ENCODE measurements at regions not wholly inside any gene's neighbourhood (a gene's known extent, or its start where the extent isn't known, plus 50 kb on each side); places are given as distances from the start of the nearest gene placed in this dataset.

GRCh38 chr2:126586317-126586716 lies 69.6 kb upstream of the GYPC start:
- Histone ChIP-seq H3K27me3 (ENCODE audit: low read depth) (no peaks in the 10 kb centered on the region), H3K27ac (replicated peaks) (peak overlapping the region; percentile 68), H3K9me3 (replicated peaks) (no peaks in the 10 kb centered on the region), H3K4me3 (no peak overlapping the region), H3K36me3 (no peaks in the 10 kb centered on the region), H3K4me1 (no peaks in the 10 kb centered on the region)
- DNase-seq: no peak
- intact Hi-C loops (cut with micrococcal nuclease): no loop called here
- no peak for TF ChIP-seq CTCF (IDR thresholded peaks at IDR 0.05; ENCODE audit: borderline replicate concordance)

DNA sequence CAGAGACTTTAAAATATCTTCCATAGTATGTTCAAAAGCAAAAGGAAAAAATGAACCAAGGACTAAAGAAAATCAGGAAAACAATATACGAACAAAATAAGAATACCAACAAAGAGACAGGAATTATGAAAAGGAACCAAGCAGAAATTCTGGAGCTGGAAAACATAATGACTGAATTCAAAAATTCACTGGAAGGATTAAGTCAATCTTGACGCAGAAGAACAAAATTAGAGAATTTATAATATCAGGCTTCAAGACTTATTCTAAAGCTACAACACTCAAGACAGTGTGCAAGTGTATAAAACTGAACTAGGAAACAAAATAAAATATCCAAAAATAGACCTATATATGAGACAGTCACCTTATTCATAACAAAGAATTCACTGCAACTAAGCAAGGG lies 56.9 kb upstream of the GYPC start:
- Histone ChIP-seq H3K9me3 (replicated peaks) (peaks cover 50% of the 10 kb centered on the region), H3K27me3 (ENCODE audit: low read depth) (no peaks in the 10 kb centered on the region), H3K4me1 (no peaks in the 10 kb centered on the region), H3K4me3 (no peak overlapping the region), H3K27ac (replicated peaks) (no peak overlapping the region), H3K36me3 (no peaks in the 10 kb centered on the region)
- intact Hi-C loops (cut with micrococcal nuclease): no loop called here
- no peak for TF ChIP-seq CTCF (IDR thresholded peaks at IDR 0.05; ENCODE audit: borderline replicate concordance)
- DNase-seq: no peak

DNA sequence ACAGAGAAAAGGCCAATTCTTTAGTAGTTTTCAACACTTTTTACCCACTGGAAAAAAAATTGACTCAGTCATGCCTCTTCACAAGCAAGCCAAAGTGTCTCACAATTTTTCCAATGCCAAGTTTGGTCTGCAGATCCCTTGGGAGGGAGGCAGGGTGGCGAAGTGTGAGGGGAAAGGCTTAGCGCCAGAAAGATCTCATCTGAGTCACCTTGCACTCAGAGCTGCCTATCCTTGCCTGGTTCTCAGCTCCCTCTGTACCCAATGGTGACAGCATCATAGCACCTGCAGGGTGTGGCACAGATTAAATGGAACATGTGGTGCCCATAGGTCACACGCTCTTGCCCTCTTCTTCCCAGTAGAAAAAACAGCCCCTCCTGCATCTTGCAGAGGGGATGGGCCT lies 55.2 kb upstream of the GYPC start:
- Histone ChIP-seq H3K9me3 (replicated peaks) (peaks cover 67% of the 10 kb centered on the region), H3K36me3 (no peaks in the 10 kb centered on the region), H3K4me1 (no peaks in the 10 kb centered on the region), H3K27me3 (ENCODE audit: low read depth) (no peaks in the 10 kb centered on the region), H3K27ac (replicated peaks) (no peak overlapping the region), H3K4me3 (no peak overlapping the region)
- no peak for DNase-seq
- intact Hi-C loops (cut with micrococcal nuclease): no loop called here
- no peak for TF ChIP-seq CTCF (IDR thresholded peaks at IDR 0.05; ENCODE audit: borderline replicate concordance)

GRCh38 chr2:126602334-126602733 lies 53.6 kb upstream of the GYPC start:
- DNase-seq: no peak
- intact Hi-C loops (cut with micrococcal nuclease): no loop called here
- H3K27me3 ChIP-seq (ENCODE audit: low read depth): no peaks in the 10 kb centered on the region
- H3K4me1 ChIP-seq: no peaks in the 10 kb centered on the region
- no peak overlapping the region for H3K27ac ChIP-seq (replicated peaks)
- TF ChIP-seq CTCF (IDR thresholded peaks at IDR 0.05; ENCODE audit: borderline replicate concordance): no peak
- no peaks in the 10 kb centered on the region for H3K36me3 ChIP-seq
- H3K4me3 ChIP-seq: no peak overlapping the region
- H3K9me3 ChIP-seq (replicated peaks): peaks cover 79% of the 10 kb centered on the region

All from left ventricle myocardium inferior (tissue), 1 donor.